ENCODE measurements at regions not wholly inside any gene's neighbourhood (a gene's known extent, or its start where the extent isn't known, plus 50 kb on each side); places are given as distances from the start of the nearest gene placed in this dataset.
A peak's percentile ranks its signal among the peaks of the same experiment; 100 is the strongest.
"Not testable (repeated sequence)": the region's sequence is repeated elsewhere in the genome, so short reads cannot be mapped to it uniquely, and the experiment has no call there.

GRCh38 chr18:11343096-11343495 is 193.7 kb upstream of the PIEZO2 start:
- Histone ChIP-seq H3K4me3 (no peak overlapping the region), H3K36me3 (ENCODE audit: control insufficient read depth in 4 of 4, insufficient read depth in 4 of 4, low read length in 4 of 4) (no peaks in the 10 kb centered on the region), H3K27me3 (ENCODE audit: control insufficient read depth in 3 of 3, insufficient read depth in 3 of 3, low read length in 2 of 3) (no peaks in the 10 kb centered on the region), H3K9ac (ENCODE audit: insufficient read depth in 1 of 2, low read length in 2 of 2) (no peak overlapping the region), H3K9me3 (ENCODE audit: control insufficient read depth in 4 of 4, insufficient read depth in 3 of 4, low read length in 3 of 4) (peaks cover 0 to 6% (median 4%) of the 10 kb centered on the region in 4 donors), H3K4me1 (ENCODE audit: control insufficient read depth in 5 of 5, insufficient read depth in 5 of 5, low read length in 5 of 5) (no peaks in the 10 kb centered on the region), H3K27ac (ENCODE audit: low read depth in 1 of 2, low read length in 1 of 2) (no peak overlapping the region)
- TF ChIP-seq CTCF (IDR thresholded peaks at IDR 0.05; ENCODE audit: control extremely low read depth, extremely low read depth) = no peak
- ATAC-seq (ENCODE audit: insufficient read depth, low FRiP score) = no peak
- DNase-seq = no peak
- WGBS, 2 donors = 81 to 88% methylated on average over 4 of the region's 4 CpGs

- H3K36me3 ChIP-seq (ENCODE audit: control insufficient read depth in 4 of 4, insufficient read depth in 4 of 4, low read length in 4 of 4); H3K9ac ChIP-seq (ENCODE audit: insufficient read depth in 1 of 2, low read length in 2 of 2); H3K4me1 ChIP-seq (ENCODE audit: control insufficient read depth in 5 of 5, insufficient read depth in 5 of 5, low read length in 5 of 5); H3K9me3 ChIP-seq (ENCODE audit: control insufficient read depth in 4 of 4, insufficient read depth in 3 of 4, low read length in 3 of 4); H3K4me3 ChIP-seq; DNase-seq; ATAC-seq (ENCODE audit: insufficient read depth, low FRiP score); H3K27ac ChIP-seq (ENCODE audit: low read depth in 1 of 2, low read length in 1 of 2); H3K27me3 ChIP-seq (ENCODE audit: control insufficient read depth in 3 of 3, insufficient read depth in 3 of 3, low read length in 2 of 3): not testable (repeated sequence)
- 82 to 83% methylated on average over 5 of the region's 5 CpGs for WGBS, 2 donors
These were observed 192.7 kb upstream of the PIEZO2 start for GRCh38 chr18:11342115-11342514.

GRCh38 chr18:11339188-11339775 is 189.9 kb upstream of the PIEZO2 start:
- ATAC-seq (ENCODE audit: insufficient read depth, low FRiP score) = no peak
- peaks cover 0 to 6% (median 2%) of the 10 kb centered on the region in 4 donors for H3K9me3 ChIP-seq (ENCODE audit: control insufficient read depth in 4 of 4, insufficient read depth in 3 of 4, low read length in 3 of 4)

GRCh38 chr18:11336241-11336640 is 186.9 kb upstream of the PIEZO2 start:
- DNase-seq = no peak
- no peak overlapping the region for H3K4me3 ChIP-seq
- H3K9ac ChIP-seq (ENCODE audit: insufficient read depth in 1 of 2, low read length in 2 of 2) = no peak overlapping the region
- H3K27me3 ChIP-seq (ENCODE audit: control insufficient read depth in 3 of 3, insufficient read depth in 3 of 3, low read length in 2 of 3) = no peaks in the 10 kb centered on the region
- H3K27ac ChIP-seq (ENCODE audit: low read depth in 1 of 2, low read length in 1 of 2) = no peak overlapping the region
- no peak for TF ChIP-seq CTCF (IDR thresholded peaks at IDR 0.05; ENCODE audit: control extremely low read depth, extremely low read depth)
- H3K4me1 ChIP-seq (ENCODE audit: control insufficient read depth in 5 of 5, insufficient read depth in 5 of 5, low read length in 5 of 5) = no peaks in the 10 kb centered on the region
- ATAC-seq (ENCODE audit: insufficient read depth, low FRiP score) = no peak
- no peaks in the 10 kb centered on the region for H3K36me3 ChIP-seq (ENCODE audit: control insufficient read depth in 4 of 4, insufficient read depth in 4 of 4, low read length in 4 of 4)
- WGBS, 2 donors = 83 to 85% methylated on average over 3 of the region's 3 CpGs
- H3K9me3 ChIP-seq (ENCODE audit: control insufficient read depth in 4 of 4, insufficient read depth in 3 of 4, low read length in 3 of 4) = no peaks in the 10 kb centered on the region

More at GRCh38 chr18:11339188-11339775, 189.9 kb upstream of the PIEZO2 start:
- H3K27me3 ChIP-seq (ENCODE audit: control insufficient read depth in 3 of 3, insufficient read depth in 3 of 3, low read length in 2 of 3) = no peaks in the 10 kb centered on the region
- H3K4me3 ChIP-seq = no peak overlapping the region
- no peak overlapping the region for H3K27ac ChIP-seq (ENCODE audit: low read depth in 1 of 2, low read length in 1 of 2)
- H3K9ac ChIP-seq (ENCODE audit: insufficient read depth in 1 of 2, low read length in 2 of 2) = no peak overlapping the region
- no peaks in the 10 kb centered on the region for H3K36me3 ChIP-seq (ENCODE audit: control insufficient read depth in 4 of 4, insufficient read depth in 4 of 4, low read length in 4 of 4)
- no peak for TF ChIP-seq CTCF (IDR thresholded peaks at IDR 0.05; ENCODE audit: control extremely low read depth, extremely low read depth)
- peak in 2 of 3 donors; percentile 37 to 74 for DNase-seq
- no peaks in the 10 kb centered on the region for H3K4me1 ChIP-seq (ENCODE audit: control insufficient read depth in 5 of 5, insufficient read depth in 5 of 5, low read length in 5 of 5)
